ENCODE measurements at regions not wholly inside any gene's neighbourhood (a gene's known extent, or its start where the extent isn't known, plus 50 kb on each side); places are given as distances from the start of the nearest gene placed in this dataset.

GRCh38 chr5:2996248-2996647 lies 244.8 kb upstream of the IRX2 start:
- POLR2A ChIA-PET: no interaction called here
- H2AFZ ChIP-seq (ENCODE audit: low read depth, low read length, poor library complexity, severe bottlenecking): no peak overlapping the region

More at GRCh38 chr5:2996248-2996647, 244.8 kb upstream of the IRX2 start:
- no peak overlapping the region for H3K4me3 ChIP-seq (replicated peaks in 1 of 2; ENCODE audit: low read depth in 1 of 2, low read length in 2 of 2)
- ChIA-PET CTCF (no interaction called here), RAD21 (ENCODE audit: low non-redundant PET in 1 of 2, low total read pairs in 2 of 2, uncharacterized antibody in 2 of 2, unreplicated experiment in 2 of 2) (no interaction called here)
- H3K9me2 ChIP-seq (ENCODE audit: insufficient read depth): no peaks in the 10 kb centered on the region
- no peaks in the 10 kb centered on the region for H3K79me2 ChIP-seq (ENCODE audit: insufficient read depth, low read length)
- H3K27me3 ChIP-seq (ENCODE audit: insufficient read depth, low read length): no peaks in the 10 kb centered on the region
- no peak overlapping the region for H3K9ac ChIP-seq (ENCODE audit: low read length)
- H3K36me3 ChIP-seq (ENCODE audit: control insufficient read depth in 1 of 2, insufficient read depth in 2 of 2, low read length in 2 of 2): no peaks in the 10 kb centered on the region
- ATAC-seq (no peak), DNase-seq (ENCODE audit: low read depth, low spot score) (no peak)
- no peaks in the 10 kb centered on the region for H3K4me1 ChIP-seq (ENCODE audit: control insufficient read depth in 1 of 2, insufficient read depth in 2 of 2, low read length in 2 of 2)
- peaks cover 6 to 44% of the 10 kb centered on the region in 2 experiments; a peak in 2 of 4 replicates for H3K9me3 ChIP-seq (ENCODE audit: control insufficient read depth in 1 of 2, insufficient read depth in 1 of 2, low read depth in 1 of 2, low read length in 2 of 2)
- H3K27ac ChIP-seq (ENCODE audit: low read depth, low read length): no peak overlapping the region
- intact Hi-C loops (cut with micrococcal nuclease): no loop called here
- no peak overlapping the region for H3K4me2 ChIP-seq (ENCODE audit: low read length)
- no TSS peak for BruUV-seq (replicated peaks)
- no peaks in the 10 kb centered on the region for H4K20me1 ChIP-seq (ENCODE audit: insufficient read depth)
- TF ChIP-seq ZFX (IDR thresholded peaks at IDR 0.05) (no peak), YY1 (IDR thresholded peaks at IDR 0.05; ENCODE audit: extremely low read depth, insufficient replicate concordance, low read depth, low read length) (no peak), RAD21 (IDR thresholded peaks at IDR 0.05; ENCODE audit: low read depth) (no peak), SP1 (IDR thresholded peaks at IDR 0.05; ENCODE audit: low read depth) (no peak), ELF1 (IDR thresholded peaks at IDR 0.05; ENCODE audit: borderline replicate concordance, low read depth) (no peak), ZNF274 (IDR thresholded peaks at IDR 0.05; ENCODE audit: low read depth, low read length) (no peak), CEBPB (IDR thresholded peaks at IDR 0.05; ENCODE audit: low read depth) (no peak), EZH2phosphoT487 (IDR thresholded peaks at IDR 0.05; ENCODE audit: borderline replicate concordance) (no peak), FOSL1 (IDR thresholded peaks at IDR 0.05; ENCODE audit: low read depth) (no peak)
- TF ChIP-seq, protein P1, sequence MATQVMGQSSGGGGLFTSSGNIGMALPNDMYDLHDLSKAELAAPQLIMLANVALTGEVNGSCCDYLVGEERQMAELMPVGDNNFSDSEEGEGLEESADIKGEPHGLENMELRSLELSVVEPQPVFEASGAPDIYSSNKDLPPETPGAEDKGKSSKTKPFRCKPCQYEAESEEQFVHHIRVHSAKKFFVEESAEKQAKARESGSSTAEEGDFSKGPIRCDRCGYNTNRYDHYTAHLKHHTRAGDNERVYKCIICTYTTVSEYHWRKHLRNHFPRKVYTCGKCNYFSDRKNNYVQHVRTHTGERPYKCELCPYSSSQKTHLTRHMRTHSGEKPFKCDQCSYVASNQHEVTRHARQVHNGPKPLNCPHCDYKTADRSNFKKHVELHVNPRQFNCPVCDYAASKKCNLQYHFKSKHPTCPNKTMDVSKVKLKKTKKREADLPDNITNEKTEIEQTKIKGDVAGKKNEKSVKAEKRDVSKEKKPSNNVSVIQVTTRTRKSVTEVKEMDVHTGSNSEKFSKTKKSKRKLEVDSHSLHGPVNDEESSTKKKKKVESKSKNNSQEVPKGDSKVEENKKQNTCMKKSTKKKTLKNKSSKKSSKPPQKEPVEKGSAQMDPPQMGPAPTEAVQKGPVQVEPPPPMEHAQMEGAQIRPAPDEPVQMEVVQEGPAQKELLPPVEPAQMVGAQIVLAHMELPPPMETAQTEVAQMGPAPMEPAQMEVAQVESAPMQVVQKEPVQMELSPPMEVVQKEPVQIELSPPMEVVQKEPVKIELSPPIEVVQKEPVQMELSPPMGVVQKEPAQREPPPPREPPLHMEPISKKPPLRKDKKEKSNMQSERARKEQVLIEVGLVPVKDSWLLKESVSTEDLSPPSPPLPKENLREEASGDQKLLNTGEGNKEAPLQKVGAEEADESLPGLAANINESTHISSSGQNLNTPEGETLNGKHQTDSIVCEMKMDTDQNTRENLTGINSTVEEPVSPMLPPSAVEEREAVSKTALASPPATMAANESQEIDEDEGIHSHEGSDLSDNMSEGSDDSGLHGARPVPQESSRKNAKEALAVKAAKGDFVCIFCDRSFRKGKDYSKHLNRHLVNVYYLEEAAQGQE (IDR thresholded peaks at IDR 0.05; ENCODE audit: low read depth): no peak
- TF ChIP-seq, protein P2, sequence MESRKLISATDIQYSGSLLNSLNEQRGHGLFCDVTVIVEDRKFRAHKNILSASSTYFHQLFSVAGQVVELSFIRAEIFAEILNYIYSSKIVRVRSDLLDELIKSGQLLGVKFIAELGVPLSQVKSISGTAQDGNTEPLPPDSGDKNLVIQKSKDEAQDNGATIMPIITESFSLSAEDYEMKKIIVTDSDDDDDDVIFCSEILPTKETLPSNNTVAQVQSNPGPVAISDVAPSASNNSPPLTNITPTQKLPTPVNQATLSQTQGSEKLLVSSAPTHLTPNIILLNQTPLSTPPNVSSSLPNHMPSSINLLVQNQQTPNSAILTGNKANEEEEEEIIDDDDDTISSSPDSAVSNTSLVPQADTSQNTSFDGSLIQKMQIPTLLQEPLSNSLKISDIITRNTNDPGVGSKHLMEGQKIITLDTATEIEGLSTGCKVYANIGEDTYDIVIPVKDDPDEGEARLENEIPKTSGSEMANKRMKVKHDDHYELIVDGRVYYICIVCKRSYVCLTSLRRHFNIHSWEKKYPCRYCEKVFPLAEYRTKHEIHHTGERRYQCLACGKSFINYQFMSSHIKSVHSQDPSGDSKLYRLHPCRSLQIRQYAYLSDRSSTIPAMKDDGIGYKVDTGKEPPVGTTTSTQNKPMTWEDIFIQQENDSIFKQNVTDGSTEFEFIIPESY (IDR thresholded peaks at IDR 0.05; ENCODE audit: extremely low read depth, insufficient replicate concordance, low read length): no peak
